ENCODE measurements at regions not wholly inside any gene's neighbourhood (a gene's known extent, or its start where the extent isn't known, plus 50 kb on each side); places are given as distances from the start of the nearest gene placed in this dataset.
A peak's percentile ranks its signal among the peaks of the same experiment; 100 is the strongest.
"Not testable (repeated sequence)": the region's sequence is repeated elsewhere in the genome, so short reads cannot be mapped to it uniquely, and the experiment has no call there.

DNA sequence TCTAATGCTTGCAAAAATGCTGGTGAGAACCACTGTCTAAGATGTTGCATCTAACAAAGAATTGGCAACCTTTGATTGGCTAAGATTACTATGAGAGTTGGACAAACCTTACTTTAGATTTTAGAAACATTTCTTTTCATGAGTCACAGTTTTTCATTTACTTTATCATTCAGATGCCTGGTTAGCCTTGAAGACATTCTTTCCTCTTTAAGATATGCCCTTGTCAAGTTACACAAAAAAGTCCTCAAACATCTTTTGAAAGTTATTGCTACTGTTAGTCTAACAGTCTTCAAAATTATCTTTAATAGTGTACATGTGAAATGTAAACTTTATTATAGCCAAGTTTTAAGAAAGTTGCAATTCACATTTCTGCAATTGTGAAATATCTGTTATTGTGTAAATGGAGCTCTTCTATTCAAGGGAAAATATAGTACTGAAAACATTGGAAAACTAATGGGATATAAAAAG lies 276.3 kb downstream of the RND3 start:
- DNase-seq (ENCODE audit: low read depth) = peak; percentile 74

DNA sequence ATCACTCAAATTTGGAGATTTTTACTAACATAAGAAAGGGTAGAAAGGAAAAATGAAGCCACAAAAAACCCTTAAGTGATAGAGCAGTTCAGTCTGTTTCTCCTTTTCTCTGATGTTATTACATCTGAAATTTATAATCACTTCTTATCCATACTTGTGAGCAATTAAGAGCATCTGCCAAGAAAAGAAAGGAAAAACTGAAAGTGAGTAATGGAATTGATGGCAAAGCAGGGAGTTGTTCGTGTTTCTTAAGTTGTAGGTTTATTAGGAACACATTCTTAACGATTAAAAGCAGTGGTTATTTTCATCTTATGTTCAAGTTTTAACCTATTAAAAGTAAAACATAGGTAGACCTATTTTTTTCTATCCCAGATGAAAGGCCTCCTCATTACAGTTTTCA lies 277.7 kb downstream of the RND3 start:
- no peak for DNase-seq (ENCODE audit: low read depth)

DNA sequence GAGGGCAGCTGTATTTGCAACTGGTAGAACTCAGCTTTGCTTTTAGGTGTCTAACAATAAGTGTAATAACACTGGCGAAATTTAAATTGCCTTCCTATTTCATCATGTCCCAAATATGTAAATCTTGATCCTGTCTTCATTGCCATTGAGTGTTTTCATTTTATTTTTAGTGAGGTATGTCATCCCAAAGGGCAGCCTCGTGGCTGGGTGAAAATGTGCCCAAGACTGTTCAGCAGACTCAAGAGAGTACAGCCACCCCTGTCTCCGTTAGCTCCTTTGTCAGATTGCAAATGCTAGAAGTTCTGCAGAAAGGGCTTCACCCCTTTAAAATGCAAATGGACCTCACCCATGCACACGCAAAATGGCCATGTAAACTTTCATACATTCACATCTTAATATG lies 278.8 kb downstream of the RND3 start:
- DNase-seq (ENCODE audit: low read depth) = no peak

GRCh38 chr2:150207979-150208378 lies 279.5 kb downstream of the RND3 start:
- DNase-seq (ENCODE audit: low read depth) = no peak

DNA sequence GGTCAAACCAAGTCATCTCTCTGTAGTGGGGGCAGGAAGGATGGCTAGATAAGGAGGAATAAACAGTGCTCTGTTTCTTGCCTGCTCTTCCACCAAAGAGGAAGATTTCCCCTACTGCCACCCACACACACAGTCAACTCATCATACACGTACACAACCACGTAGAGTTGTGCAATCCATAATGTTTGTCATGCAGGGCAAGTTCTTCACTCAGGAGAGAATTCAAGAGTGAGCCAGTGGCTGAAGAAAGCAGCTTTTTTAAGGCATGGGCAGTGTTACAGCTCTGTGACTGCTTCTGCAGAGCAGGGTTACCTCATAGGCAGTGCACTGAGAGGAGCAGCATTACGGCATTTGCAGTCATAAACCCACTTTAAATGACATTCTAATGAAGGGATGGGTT lies 283.0 kb downstream of the RND3 start:
- DNase-seq (ENCODE audit: low read depth) = peak; percentile 80

- not testable (repeated sequence) for DNase-seq (ENCODE audit: low read depth)
These were observed 292.7 kb downstream of the RND3 start for GRCh38 chr2:150194816-150195215.

DNA sequence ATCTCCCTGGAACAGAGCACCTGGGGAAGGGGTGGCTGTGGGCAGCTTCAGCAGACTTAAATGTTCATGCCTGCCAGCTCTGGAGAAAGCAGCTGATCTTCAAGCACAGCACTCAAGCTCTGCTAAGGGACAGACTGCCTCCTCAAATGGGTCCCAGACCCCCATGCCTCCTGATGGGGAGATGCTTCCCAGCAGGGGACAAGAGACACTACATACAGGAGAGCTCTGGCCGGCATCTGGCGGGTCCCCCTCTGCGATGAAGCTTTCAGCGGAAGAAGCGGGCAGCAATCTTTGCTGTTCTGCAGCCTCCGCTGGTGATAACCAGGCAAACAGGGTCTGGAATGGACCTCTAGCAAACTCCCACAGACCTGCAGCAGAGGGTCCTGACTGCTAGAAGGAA lies 294.8 kb downstream of the RND3 start:
- DNase-seq (ENCODE audit: low read depth) = no peak

GRCh38 chr2:150191349-150191748 lies 296.1 kb downstream of the RND3 start:
- DNase-seq (ENCODE audit: low read depth) = no peak

DNA sequence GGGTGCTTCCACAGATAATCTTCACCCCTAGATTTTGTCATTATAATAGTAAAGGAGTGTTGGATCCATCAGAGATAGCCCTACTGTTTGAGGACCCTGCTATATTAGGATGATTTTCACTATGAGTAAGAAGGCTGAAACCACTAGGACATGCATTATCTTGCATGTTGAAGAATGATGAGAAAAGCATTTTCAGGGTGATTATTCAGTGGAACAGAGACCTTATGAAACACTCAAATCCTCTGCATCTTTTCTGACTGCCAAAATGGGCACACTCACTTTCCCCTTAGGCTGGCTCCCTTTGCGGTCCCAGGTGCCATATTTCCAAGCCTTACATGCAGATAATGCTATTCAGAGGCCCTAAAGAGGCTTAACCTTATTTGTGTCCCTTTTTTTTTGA lies 296.9 kb downstream of the RND3 start:
- no peak for DNase-seq (ENCODE audit: low read depth)

GRCh38 chr2:150188800-150189199 lies 298.7 kb downstream of the RND3 start:
- no peak for DNase-seq (ENCODE audit: low read depth)

GRCh38 chr2:150188177-150188576 lies 299.3 kb downstream of the RND3 start:
- DNase-seq (ENCODE audit: low read depth) = no peak

GRCh38 chr2:150182566-150183235 lies 304.8 kb downstream of the RND3 start:
- no peak for DNase-seq (ENCODE audit: low read depth)

DNA sequence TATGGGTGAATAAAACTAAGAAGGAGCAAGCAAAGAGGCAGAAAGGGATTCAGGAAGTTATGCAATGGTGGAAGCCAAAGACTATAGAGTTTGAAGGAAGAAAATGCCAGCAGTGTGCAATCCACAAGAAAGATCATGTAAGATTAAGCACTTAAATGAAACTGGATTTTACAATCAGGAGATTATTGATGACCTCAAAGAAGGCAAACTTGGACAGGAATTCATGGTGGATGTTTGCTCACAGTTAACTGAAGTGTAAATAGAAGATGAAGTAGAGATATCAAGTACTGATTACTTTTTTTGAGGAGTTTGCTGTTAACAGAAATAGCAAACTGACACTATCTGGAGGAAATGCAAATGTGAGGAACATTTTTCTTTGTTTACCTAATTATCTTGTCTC lies 308.9 kb downstream of the RND3 start:
- no peak for DNase-seq (ENCODE audit: low read depth)

DNA sequence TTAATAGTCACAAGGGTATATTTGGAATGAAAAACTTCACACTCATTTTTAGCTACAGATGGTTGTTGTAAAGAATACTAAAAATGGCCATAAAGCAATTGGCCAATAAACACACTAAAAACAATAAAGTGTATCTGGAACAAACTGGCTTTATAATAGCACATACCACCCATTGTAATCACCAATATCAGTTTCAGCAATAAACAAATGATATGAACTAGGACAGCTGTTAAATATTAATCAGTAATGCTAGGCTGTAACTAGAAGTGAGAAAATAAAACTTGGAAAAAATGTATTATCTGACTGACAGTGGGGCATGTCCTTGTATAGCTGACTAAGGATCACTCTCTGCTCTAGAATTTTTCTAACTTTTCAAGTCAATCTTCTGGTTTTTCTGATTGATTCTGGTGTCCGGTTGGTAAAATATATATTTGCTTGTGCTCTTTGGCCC lies 312.5 kb downstream of the RND3 start:
- no peak for DNase-seq (ENCODE audit: low read depth)

GRCh38 chr2:150174056-150174805 lies 313.2 kb downstream of the RND3 start:
- no peak for DNase-seq (ENCODE audit: low read depth)

DNA sequence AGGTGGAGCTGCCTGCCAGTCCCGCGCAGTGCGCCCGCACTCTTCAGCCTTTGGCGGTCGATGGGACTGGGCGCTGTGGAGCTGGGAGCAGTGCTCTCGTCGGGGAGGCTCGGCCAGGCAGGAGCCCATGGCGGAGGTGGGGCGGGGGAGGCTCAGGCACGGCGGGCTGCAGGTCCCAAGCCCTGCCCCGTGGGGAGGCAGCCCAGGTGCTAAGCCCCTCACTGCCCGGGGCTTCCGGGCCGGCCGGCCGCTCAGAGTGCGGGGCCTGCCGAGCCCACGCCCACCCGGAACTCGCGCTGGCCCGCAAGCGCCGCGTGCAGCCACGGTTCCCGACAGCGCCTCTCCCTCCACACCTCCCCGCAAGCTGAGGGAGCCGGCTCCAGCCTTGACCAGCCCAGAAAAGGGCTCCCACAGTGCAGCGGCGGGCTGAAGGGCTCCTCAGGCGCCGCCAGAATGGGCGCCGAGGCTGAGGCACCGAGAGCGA lies 316.4 kb downstream of the RND3 start:
- DNase-seq (ENCODE audit: low read depth) = no peak

GRCh38 chr2:150169237-150169629 lies 318.2 kb downstream of the RND3 start:
- peak; percentile 38 for DNase-seq (ENCODE audit: low read depth)

DNA sequence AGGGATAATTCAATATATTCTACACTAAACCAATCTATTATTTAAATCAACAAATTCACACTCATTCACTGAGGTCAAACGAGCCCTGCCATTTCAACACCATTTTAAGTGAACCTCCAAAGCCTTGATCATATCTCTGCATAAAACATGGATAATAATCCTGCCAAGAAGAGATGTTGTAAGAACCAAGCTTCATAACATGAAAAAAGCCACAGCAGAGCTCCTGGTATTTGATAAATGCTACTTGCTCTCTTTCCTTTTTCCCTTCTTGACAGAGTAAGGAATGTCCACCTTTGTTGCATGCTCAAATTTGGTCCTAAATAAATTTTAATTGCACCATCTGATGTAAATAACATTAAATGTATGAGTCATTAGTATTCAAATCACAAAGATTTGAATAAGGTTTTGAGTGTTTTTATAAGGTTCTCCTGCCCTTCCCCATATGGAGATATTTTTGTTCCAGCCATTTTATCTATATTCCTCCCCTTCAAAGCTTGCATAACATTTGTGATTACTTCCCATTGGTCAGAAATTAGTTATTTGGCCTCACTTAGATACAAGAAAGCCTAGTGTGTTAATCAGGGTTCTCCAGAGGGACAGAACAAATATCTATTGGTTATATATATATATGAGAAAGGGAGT lies 318.8 kb downstream of the RND3 start:
- peak; percentile 34 for DNase-seq (ENCODE audit: low read depth)

GRCh38 chr2:150167711-150168110 lies 319.8 kb downstream of the RND3 start:
- DNase-seq (ENCODE audit: low read depth) = peak; percentile 32

- no peak for DNase-seq (ENCODE audit: low read depth)
These were observed 321.0 kb downstream of the RND3 start for GRCh38 chr2:150166313-150167051.

DNA sequence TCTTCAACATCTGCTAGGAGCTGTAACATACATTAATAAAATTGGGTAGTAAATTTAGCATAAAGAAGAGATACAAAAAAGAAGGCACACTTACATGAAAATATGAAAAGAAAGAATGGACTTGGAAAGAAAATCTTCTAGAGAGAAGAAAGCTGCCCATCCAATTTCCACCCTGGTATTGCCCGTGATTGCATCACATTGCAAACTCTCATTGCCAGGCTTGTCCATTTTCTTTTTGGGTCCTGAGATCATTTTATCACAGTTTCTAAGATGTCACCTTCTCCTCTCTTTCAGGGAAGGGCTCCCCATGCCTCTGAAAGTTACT lies 321.5 kb downstream of the RND3 start:
- DNase-seq (ENCODE audit: low read depth) = no peak

- no peak for DNase-seq (ENCODE audit: low read depth)
These were observed 322.0 kb downstream of the RND3 start for GRCh38 chr2:150165442-150165841.

All from GM04503 (cell line).